ENCODE measurements at regions not wholly inside any gene's neighbourhood (a gene's known extent, or its start where the extent isn't known, plus 50 kb on each side); places are given as distances from the start of the nearest gene placed in this dataset.

DNA sequence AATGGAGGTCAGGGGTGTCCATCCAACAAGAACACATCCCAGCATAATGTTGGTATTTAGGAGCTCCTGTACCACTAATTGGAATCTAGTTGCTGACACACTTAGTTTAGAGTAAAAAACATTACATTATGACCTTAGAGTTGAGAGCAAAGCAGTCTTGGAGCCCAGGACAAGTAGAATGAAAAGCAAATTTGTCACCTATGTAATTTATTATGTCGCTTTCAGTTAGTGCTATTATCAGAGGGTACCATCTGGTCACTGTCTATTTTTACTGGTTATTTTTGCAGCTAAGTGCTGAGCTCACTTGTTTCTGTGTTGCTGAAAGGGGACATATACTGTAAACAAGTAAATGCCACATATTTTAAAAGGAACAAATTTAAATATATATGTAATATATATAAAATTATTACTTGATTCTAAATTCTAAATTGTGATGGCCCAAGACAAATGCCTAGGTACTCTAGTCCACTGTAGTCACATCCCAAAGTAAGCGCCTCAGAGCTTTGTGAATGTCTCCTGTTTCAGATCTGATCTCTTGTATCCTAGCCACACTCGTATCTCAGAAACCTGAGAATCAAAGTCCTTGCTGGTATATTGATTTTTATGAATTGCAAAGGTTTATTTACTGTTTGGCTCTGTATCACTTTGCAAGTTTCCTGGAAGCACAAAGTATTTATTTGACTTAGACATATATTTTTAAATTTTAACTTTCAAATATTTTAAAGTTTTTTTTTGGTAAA is 148.6 kb upstream of the MAN1A1 start (continued):
- TF ChIP-seq, protein P1, sequence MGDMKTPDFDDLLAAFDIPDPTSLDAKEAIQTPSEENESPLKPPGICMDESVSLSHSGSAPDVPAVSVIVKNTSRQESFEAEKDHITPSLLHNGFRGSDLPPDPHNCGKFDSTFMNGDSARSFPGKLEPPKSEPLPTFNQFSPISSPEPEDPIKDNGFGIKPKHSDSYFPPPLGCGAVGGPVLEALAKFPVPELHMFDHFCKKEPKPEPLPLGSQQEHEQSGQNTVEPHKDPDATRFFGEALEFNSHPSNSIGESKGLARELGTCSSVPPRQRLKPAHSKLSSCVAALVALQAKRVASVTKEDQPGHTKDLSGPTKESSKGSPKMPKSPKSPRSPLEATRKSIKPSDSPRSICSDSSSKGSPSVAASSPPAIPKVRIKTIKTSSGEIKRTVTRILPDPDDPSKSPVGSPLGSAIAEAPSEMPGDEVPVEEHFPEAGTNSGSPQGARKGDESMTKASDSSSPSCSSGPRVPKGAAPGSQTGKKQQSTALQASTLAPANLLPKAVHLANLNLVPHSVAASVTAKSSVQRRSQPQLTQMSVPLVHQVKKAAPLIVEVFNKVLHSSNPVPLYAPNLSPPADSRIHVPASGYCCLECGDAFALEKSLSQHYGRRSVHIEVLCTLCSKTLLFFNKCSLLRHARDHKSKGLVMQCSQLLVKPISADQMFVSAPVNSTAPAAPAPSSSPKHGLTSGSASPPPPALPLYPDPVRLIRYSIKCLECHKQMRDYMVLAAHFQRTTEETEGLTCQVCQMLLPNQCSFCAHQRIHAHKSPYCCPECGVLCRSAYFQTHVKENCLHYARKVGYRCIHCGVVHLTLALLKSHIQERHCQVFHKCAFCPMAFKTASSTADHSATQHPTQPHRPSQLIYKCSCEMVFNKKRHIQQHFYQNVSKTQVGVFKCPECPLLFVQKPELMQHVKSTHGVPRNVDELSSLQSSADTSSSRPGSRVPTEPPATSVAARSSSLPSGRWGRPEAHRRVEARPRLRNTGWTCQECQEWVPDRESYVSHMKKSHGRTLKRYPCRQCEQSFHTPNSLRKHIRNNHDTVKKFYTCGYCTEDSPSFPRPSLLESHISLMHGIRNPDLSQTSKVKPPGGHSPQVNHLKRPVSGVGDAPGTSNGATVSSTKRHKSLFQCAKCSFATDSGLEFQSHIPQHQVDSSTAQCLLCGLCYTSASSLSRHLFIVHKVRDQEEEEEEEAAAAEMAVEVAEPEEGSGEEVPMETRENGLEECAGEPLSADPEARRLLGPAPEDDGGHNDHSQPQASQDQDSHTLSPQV (IDR thresholded peaks at IDR 0.05), result no peak
- TF ChIP-seq PTBP1 (IDR thresholded peaks at IDR 0.05; ENCODE audit: low read depth, low read length) (no peak), TAL1 (IDR thresholded peaks at IDR 0.05) (peak; percentile 69), RBM14 (IDR thresholded peaks at IDR 0.05; ENCODE audit: borderline replicate concordance, insufficient read depth, low read depth, low read length) (no peak), NR2C1 (IDR thresholded peaks at IDR 0.05) (no peak), NR2C1 (tag; IDR thresholded peaks at IDR 0.05) (no peak), RAD51 (IDR thresholded peaks at IDR 0.05; ENCODE audit: borderline replicate concordance, low read depth) (no peak), SLC30A9 (CRISPR knock-in tag; IDR thresholded peaks at IDR 0.05) (no peak), ZNF175 (CRISPR knock-in tag; IDR thresholded peaks at IDR 0.05; ENCODE audit: low read depth) (no peak), SMARCA5 (IDR thresholded peaks at IDR 0.05) (no peak), ZNF3 (CRISPR knock-in tag; IDR thresholded peaks at IDR 0.05) (no peak), ZNF263 (CRISPR knock-in tag; IDR thresholded peaks at IDR 0.05; ENCODE audit: borderline replicate concordance) (no peak), NFIX (CRISPR knock-in tag; IDR thresholded peaks at IDR 0.05; ENCODE audit: low read depth) (no peak), WHSC1 (IDR thresholded peaks at IDR 0.05; ENCODE audit: low read length) (no peak), BCL6 (CRISPR knock-in tag; IDR thresholded peaks at IDR 0.05) (no peak), HDAC3 (IDR thresholded peaks at IDR 0.05; ENCODE audit: borderline replicate concordance, partially characterized antibody) (peak; percentile 36), ZNF695 (CRISPR knock-in tag; IDR thresholded peaks at IDR 0.05) (no peak)
- TF ChIP-seq, protein P2, sequence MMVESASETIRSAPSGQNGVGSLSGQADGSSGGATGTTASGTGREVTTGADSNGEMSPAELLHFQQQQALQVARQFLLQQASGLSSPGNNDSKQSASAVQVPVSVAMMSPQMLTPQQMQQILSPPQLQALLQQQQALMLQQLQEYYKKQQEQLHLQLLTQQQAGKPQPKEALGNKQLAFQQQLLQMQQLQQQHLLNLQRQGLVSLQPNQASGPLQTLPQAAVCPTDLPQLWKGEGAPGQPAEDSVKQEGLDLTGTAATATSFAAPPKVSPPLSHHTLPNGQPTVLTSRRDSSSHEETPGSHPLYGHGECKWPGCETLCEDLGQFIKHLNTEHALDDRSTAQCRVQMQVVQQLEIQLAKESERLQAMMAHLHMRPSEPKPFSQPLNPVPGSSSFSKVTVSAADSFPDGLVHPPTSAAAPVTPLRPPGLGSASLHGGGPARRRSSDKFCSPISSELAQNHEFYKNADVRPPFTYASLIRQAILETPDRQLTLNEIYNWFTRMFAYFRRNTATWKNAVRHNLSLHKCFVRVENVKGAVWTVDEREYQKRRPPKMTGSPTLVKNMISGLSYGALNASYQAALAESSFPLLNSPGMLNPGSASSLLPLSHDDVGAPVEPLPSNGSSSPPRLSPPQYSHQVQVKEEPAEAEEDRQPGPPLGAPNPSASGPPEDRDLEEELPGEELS (CRISPR knock-in tag; IDR thresholded peaks at IDR 0.05; ENCODE audit: borderline replicate concordance), result no peak
- TF ChIP-seq, protein P3, sequence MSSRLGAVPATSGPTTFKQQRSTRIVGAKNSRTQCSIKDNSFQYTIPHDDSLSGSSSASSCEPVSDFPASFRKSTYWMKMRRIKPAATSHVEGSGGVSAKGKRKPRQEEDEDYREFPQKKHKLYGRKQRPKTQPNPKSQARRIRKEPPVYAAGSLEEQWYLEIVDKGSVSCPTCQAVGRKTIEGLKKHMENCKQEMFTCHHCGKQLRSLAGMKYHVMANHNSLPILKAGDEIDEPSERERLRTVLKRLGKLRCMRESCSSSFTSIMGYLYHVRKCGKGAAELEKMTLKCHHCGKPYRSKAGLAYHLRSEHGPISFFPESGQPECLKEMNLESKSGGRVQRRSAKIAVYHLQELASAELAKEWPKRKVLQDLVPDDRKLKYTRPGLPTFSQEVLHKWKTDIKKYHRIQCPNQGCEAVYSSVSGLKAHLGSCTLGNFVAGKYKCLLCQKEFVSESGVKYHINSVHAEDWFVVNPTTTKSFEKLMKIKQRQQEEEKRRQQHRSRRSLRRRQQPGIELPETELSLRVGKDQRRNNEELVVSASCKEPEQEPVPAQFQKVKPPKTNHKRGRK (tag; IDR thresholded peaks at IDR 0.05), result no peak
- TF ChIP-seq, protein P4, sequence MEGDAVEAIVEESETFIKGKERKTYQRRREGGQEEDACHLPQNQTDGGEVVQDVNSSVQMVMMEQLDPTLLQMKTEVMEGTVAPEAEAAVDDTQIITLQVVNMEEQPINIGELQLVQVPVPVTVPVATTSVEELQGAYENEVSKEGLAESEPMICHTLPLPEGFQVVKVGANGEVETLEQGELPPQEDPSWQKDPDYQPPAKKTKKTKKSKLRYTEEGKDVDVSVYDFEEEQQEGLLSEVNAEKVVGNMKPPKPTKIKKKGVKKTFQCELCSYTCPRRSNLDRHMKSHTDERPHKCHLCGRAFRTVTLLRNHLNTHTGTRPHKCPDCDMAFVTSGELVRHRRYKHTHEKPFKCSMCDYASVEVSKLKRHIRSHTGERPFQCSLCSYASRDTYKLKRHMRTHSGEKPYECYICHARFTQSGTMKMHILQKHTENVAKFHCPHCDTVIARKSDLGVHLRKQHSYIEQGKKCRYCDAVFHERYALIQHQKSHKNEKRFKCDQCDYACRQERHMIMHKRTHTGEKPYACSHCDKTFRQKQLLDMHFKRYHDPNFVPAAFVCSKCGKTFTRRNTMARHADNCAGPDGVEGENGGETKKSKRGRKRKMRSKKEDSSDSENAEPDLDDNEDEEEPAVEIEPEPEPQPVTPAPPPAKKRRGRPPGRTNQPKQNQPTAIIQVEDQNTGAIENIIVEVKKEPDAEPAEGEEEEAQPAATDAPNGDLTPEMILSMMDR (IDR thresholded peaks at IDR 0.05 in 2 of 3, conservative IDR thresholded peaks at IDR 0.05 in 1 of 3; ENCODE audit: insufficient read depth in 2 of 3, low read depth in 1 of 3, low read length in 3 of 3), result no peak
